BJ (cell line): ENCODE measurements at regions not wholly inside any gene's neighbourhood (a gene's known extent, or its start where the extent isn't known, plus 50 kb on each side); places are given as distances from the start of the nearest gene placed in this dataset.

Experiments
- CTCF ChIA-PET: fragments of 350-600 bp; formaldehyde crosslinking; extraction: SDS; loops from one replicate; lab custom pipeline; 2021; ENCODE audit warnings: antibody characterized with exemption, inconsistent platforms; lab: Yijun Ruan, JAX
- POLR2A ChIA-PET: fragments of 300-600 bp; sonication (Branson Sonifier 250); formaldehyde crosslinking; extraction: SDS; loops from one replicate; lab custom pipeline; 2021; ENCODE audit warnings: antibody characterized with exemption; lab: Charles Lee
- DNase-seq: peaks from one replicate; pipeline ENCODE4 v3.0.0-alpha.2; 2011; ENCODE audit warnings: low read depth
- H3K27me3 ChIP-seq: 2 replicates; pipeline ENCODE4 v1.6.0; 2011; ENCODE audit warnings: low read length; ENCODE audit not compliant: control insufficient read depth, insufficient read depth
- H3K36me3 ChIP-seq: 2 replicates; pipeline ENCODE4 v1.5.1; 2011; ENCODE audit warnings: low read length; ENCODE audit not compliant: control insufficient read depth, insufficient read depth
- H3K4me3 ChIP-seq: 2 replicates; pipeline ENCODE4 v1.5.1; 2011; ENCODE audit warnings: low read depth, mild to moderate bottlenecking, control low read depth, low read length
- TF ChIP-seq, protein P1 (sequence below): IDR thresholded peaks from 2 replicates; pipeline ENCODE4 v1.5.1; 2011; ENCODE audit warnings: low read depth, mild to moderate bottlenecking, control low read depth, inconsistent platforms, low read length, moderate library complexity; ENCODE audit not compliant: insufficient read depth

- no peak overlapping the region for H3K4me3 ChIP-seq
- H3K27me3 ChIP-seq = no peaks in the 10 kb centered on the region
- ChIA-PET POLR2A (no interaction called here), CTCF (no interaction called here)
- TF ChIP-seq, protein P1, sequence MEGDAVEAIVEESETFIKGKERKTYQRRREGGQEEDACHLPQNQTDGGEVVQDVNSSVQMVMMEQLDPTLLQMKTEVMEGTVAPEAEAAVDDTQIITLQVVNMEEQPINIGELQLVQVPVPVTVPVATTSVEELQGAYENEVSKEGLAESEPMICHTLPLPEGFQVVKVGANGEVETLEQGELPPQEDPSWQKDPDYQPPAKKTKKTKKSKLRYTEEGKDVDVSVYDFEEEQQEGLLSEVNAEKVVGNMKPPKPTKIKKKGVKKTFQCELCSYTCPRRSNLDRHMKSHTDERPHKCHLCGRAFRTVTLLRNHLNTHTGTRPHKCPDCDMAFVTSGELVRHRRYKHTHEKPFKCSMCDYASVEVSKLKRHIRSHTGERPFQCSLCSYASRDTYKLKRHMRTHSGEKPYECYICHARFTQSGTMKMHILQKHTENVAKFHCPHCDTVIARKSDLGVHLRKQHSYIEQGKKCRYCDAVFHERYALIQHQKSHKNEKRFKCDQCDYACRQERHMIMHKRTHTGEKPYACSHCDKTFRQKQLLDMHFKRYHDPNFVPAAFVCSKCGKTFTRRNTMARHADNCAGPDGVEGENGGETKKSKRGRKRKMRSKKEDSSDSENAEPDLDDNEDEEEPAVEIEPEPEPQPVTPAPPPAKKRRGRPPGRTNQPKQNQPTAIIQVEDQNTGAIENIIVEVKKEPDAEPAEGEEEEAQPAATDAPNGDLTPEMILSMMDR = no peak
- no peak for DNase-seq
- no peaks in the 10 kb centered on the region for H3K36me3 ChIP-seq
Measured at GRCh38 chr18:4813708-4814107, 358.6 kb upstream of the DLGAP1 start.

DNA sequence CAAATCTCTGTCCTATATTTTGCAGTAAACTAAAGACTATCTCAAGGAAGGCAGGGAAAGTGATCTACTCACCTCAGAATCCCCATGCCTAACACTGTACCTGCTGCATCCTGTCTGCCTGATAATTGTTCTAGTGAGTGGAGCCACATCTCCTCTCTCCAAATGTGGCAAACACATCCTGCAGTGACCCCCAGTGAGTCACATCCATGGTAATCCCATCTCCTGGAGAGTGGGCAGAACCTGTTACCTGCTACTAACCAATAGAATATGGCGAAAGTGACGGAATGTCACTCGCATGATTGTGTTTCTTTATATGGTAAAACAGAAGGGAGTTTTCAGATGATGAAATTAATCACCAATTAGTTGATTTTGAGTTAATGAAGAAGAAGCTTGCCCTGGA lies 353.8 kb upstream of the DLGAP1 start:
- CTCF ChIA-PET = no interaction called here
- Histone ChIP-seq H3K4me3 (no peak overlapping the region), H3K36me3 (no peaks in the 10 kb centered on the region), H3K27me3 (no peaks in the 10 kb centered on the region)
- TF ChIP-seq, protein P1 = no peak
- no peak for DNase-seq
- POLR2A ChIA-PET = no interaction called here

- H3K36me3 ChIP-seq = no peaks in the 10 kb centered on the region
- POLR2A ChIA-PET = no interaction called here
- H3K27me3 ChIP-seq = no peaks in the 10 kb centered on the region
- no peak overlapping the region for H3K4me3 ChIP-seq
- no peak for DNase-seq
- CTCF ChIA-PET = no interaction called here
- TF ChIP-seq, protein P1 = no peak
Measured at GRCh38 chr18:4807604-4808293, 352.6 kb upstream of the DLGAP1 start.

GRCh38 chr18:4806331-4806730 lies 351.2 kb upstream of the DLGAP1 start:
- ChIA-PET CTCF (no interaction called here), POLR2A (no interaction called here)
- TF ChIP-seq, protein P1 = no peak
- Histone ChIP-seq H3K36me3 (no peaks in the 10 kb centered on the region), H3K27me3 (no peaks in the 10 kb centered on the region), H3K4me3 (no peak overlapping the region)
- DNase-seq = no peak

DNA sequence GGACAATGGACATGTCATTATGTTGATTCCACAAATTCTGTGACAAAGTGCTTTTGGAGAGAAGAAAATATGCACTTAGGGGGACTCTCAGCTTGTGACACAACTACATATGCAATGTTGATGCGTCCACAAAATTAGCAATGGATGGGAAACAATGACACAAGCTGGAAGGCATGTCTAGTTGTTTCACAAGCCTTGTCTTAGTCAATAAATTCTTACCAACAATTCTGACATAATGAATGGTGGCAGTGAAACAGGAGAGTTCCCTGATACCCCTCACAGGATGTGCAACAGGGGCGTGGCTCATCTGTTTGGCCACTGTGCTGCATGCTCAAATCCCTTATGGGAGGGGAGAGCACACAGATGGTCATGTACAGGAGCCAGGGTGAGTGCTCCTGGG lies 347.2 kb upstream of the DLGAP1 start:
- DNase-seq = no peak
- no peaks in the 10 kb centered on the region for H3K36me3 ChIP-seq
- CTCF ChIA-PET = no interaction called here
- H3K4me3 ChIP-seq = no peak overlapping the region
- TF ChIP-seq, protein P1 = no peak
- POLR2A ChIA-PET = no interaction called here
- H3K27me3 ChIP-seq = no peaks in the 10 kb centered on the region
